A673 (cell line): ENCODE measurements at regions not wholly inside any gene's neighbourhood (a gene's known extent, or its start where the extent isn't known, plus 50 kb on each side); places are given as distances from the start of the nearest gene placed in this dataset.

ENCODE experiments used
- CTCF ChIP-seq: fragments of 300-800, 200-600 bp; sonication (generic); conservative IDR thresholded peaks from 2 replicates; pipeline ENCODE4 v1.5.1; 2017; ENCODE audit warnings: low read depth, mild to moderate bottlenecking, antibody characterized with exemption, low read length, moderate library complexity, mixed read lengths
- EZH2 ChIP-seq: fragments of 200-600 bp; sonication (generic); IDR thresholded peaks from 2 replicates; pipeline ENCODE4 v1.6.1; 2017; ENCODE audit warnings: borderline replicate concordance, low read depth, mild to moderate bottlenecking, mixed read lengths, antibody characterized with exemption, low read length; ENCODE audit not compliant: poor library complexity, severe bottlenecking

- TF ChIP-seq CTCF (no peak), EZH2 (no peak)
Observed at GRCh38 chr6:88512951-88513350, 346.8 kb upstream of the CNR1 start.
